ENCODE measurements at regions not wholly inside any gene's neighbourhood (a gene's known extent, or its start where the extent isn't known, plus 50 kb on each side); places are given as distances from the start of the nearest gene placed in this dataset.

DNA sequence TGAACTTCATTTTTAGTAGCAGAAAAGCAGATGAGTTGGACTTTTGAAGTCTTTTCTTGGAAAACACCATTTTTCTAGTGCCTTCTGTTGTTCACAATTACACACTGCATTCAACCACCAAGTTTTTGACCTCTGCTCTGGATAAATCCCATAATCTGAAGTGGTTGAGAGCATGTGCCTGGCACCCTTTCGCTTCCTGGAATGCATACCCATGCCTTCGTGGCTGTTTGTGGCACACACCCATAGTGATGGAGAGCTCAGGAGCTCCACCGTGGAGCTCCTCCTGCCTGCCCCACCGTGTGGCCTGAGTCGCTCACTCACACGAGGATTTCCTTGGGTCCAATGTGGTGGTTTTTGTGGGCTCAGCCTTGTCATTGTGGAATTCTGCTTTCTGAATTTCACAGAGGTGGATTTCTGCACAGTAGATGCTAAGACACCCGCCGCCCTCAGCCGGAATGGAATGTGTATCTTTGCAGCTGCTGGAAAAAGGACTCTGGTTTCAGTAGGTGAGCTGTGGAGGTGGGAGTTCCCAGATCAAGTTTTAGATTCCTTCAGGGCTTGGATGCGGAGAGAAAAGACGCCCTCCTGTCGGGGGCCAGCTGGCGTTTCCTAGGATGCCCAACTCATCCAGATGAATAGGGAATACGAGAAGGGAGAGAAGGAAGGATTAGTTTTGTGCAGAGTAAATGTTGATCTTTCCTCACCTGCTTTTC is 500.4 kb downstream of the IRX1 start:
- Histone ChIP-seq H4K5ac (ENCODE audit: insufficient read length, low read depth, low read length) (no peak overlapping the region), H3K9me3 (ENCODE audit: control insufficient read depth, low read depth, low read length) (no peaks in the 10 kb centered on the region), H2AK5ac (ENCODE audit: insufficient read length, low read length) (no peak overlapping the region), H3K23me2 (ENCODE audit: insufficient read length, low read depth, low read length, poor library complexity, severe bottlenecking) (no peaks in the 10 kb centered on the region), H3K27me3 (ENCODE audit: insufficient read depth, low read length) (no peaks in the 10 kb centered on the region), H3K14ac (ENCODE audit: insufficient read depth, low read length) (no peak overlapping the region), H3K4me2 (ENCODE audit: insufficient read depth, insufficient read length, low read length) (no peak overlapping the region), H3T11ph (ENCODE audit: low read length) (no peak overlapping the region), H3K18ac (ENCODE audit: insufficient read length, low read depth, low read length) (no peak overlapping the region), H3K4me1 (ENCODE audit: insufficient read depth, low read length) (no peaks in the 10 kb centered on the region), H2BK20ac (ENCODE audit: low read depth, low read length, poor library complexity, severe bottlenecking) (no peak overlapping the region), H3K56ac (ENCODE audit: insufficient read length, low read depth, low read length) (no peak overlapping the region), H2BK120ac (ENCODE audit: low read depth, low read length, poor library complexity, severe bottlenecking) (no peak overlapping the region), H2BK5ac (ENCODE audit: insufficient read length, low read length) (no peak overlapping the region), H3K4ac (ENCODE audit: low read depth, low read length) (no peak overlapping the region), H3K79me2 (ENCODE audit: insufficient read depth, low read length) (no peaks in the 10 kb centered on the region), H4K20me1 (ENCODE audit: control insufficient read depth, insufficient read depth, insufficient read length) (no peaks in the 10 kb centered on the region), H4K8ac (replicated peaks; ENCODE audit: insufficient read length, low read depth, low read length) (no peak overlapping the region), H3K9ac (ENCODE audit: extremely low read depth, insufficient read length, low read length) (no peak overlapping the region), H2BK15ac (ENCODE audit: low read depth, low read length) (no peak overlapping the region), H2BK12ac (ENCODE audit: insufficient read length, low read depth, low read length) (no peak overlapping the region), H3K23ac (ENCODE audit: insufficient read length, low read depth, low read length) (no peak overlapping the region), H3K79me1 (ENCODE audit: insufficient read depth, low read depth, low read length, poor library complexity, severe bottlenecking) (no peaks in the 10 kb centered on the region), H3K27ac (ENCODE audit: insufficient read length, low read depth, low read length) (no peak overlapping the region), H4K91ac (ENCODE audit: insufficient read length, low read depth, low read length) (no peak overlapping the region), H2AFZ (ENCODE audit: low read length) (no peak overlapping the region)
- H3K4me1 Mint-ChIP-seq = peaks cover 9 to 11% of the 10 kb centered on the region in 2 experiments
- H3K27me3 Mint-ChIP-seq (ENCODE audit: low read depth) = peaks cover 8% of the 10 kb centered on the region; the same call in 1 of the 2 replicates
- no peak for DNase-seq
- no peak overlapping the region for H3K4me3 Mint-ChIP-seq
- no peak overlapping the region; a peak in 1 of 7 replicates for H3K27ac Mint-ChIP-seq
- H3K36me3 Mint-ChIP-seq (ENCODE audit: insufficient read depth in 1 of 3, low read depth in 3 of 3) = peaks cover 0 to 2% (median 0%) of the 10 kb centered on the region in 3 experiments; a peak in 2 of 7 replicates
- no CpG with 5 or more reads among the region's 14 CpGs for WGBS (ENCODE audit: extremely low coverage, insufficient read length, low lambda C conversion rate)
- H3K9me3 Mint-ChIP-seq = no peaks in the 10 kb centered on the region
- TF ChIP-seq, protein P1, sequence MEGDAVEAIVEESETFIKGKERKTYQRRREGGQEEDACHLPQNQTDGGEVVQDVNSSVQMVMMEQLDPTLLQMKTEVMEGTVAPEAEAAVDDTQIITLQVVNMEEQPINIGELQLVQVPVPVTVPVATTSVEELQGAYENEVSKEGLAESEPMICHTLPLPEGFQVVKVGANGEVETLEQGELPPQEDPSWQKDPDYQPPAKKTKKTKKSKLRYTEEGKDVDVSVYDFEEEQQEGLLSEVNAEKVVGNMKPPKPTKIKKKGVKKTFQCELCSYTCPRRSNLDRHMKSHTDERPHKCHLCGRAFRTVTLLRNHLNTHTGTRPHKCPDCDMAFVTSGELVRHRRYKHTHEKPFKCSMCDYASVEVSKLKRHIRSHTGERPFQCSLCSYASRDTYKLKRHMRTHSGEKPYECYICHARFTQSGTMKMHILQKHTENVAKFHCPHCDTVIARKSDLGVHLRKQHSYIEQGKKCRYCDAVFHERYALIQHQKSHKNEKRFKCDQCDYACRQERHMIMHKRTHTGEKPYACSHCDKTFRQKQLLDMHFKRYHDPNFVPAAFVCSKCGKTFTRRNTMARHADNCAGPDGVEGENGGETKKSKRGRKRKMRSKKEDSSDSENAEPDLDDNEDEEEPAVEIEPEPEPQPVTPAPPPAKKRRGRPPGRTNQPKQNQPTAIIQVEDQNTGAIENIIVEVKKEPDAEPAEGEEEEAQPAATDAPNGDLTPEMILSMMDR (conservative IDR thresholded peaks at IDR 0.05) = no peak

All from H9 (cell line).